Parathyroid adenoma (tissue), 2 donors: ENCODE measurements at regions not wholly inside any gene's neighbourhood (a gene's known extent, or its start where the extent isn't known, plus 50 kb on each side); places are given as distances from the start of the nearest gene placed in this dataset.

Experiments
- H2AFZ ChIP-seq: fragments of 300-600 bp; sonication (generic); one replicate; pipeline ENCODE4 v1.7.0; 2017; ENCODE audit warnings: antibody characterized with exemption, mild to moderate bottlenecking
- H3K27ac ChIP-seq: fragments of 300-600 bp; sonication (generic); one replicate; pipeline ENCODE4 v1.7.0; 2017
- H3K27me3 ChIP-seq: fragments of 300-600 bp; sonication (generic); one replicate; pipeline ENCODE4 v1.7.0; 2017; ENCODE audit warnings: low read length; ENCODE audit not compliant: control insufficient read depth, insufficient read depth
- H3K36me3 ChIP-seq: fragments of 300-600 bp; sonication (generic); one replicate; pipeline ENCODE4 v1.7.0; 2017; ENCODE audit warnings: low read length; ENCODE audit not compliant: control insufficient read depth, insufficient read depth
- H3K4me1 ChIP-seq: fragments of 300-600 bp; sonication (generic); one replicate; pipeline ENCODE4 v1.7.0; 2017; ENCODE audit warnings: control low read depth
- H3K4me2 ChIP-seq: fragments of 300-600 bp; sonication (generic); one replicate; pipeline ENCODE4 v1.7.0; 2017; ENCODE audit warnings: low read length
- H3K4me3 ChIP-seq: fragments of 300-600 bp; sonication (generic); one replicate; pipeline ENCODE4 v1.7.0; 2017; ENCODE audit warnings: low read depth, low read length
- H3K79me2 ChIP-seq: fragments of 300-600 bp; sonication (generic); one replicate; pipeline ENCODE4 v1.7.0; 2017; ENCODE audit warnings: control low read depth
- H3K9ac ChIP-seq: fragments of 300-600 bp; sonication (generic); one replicate; pipeline ENCODE4 v1.7.0; 2017; ENCODE audit warnings: mild to moderate bottlenecking
- H3K9me3 ChIP-seq: fragments of 300-600 bp; sonication (generic); one replicate; pipeline ENCODE4 v1.7.0; 2017; ENCODE audit warnings: low read length; ENCODE audit not compliant: control insufficient read depth
- CTCF ChIP-seq: fragments of 300-600 bp; sonication (generic); IDR thresholded peaks from one replicate; pipeline ENCODE4 v1.7.0; 2017; ENCODE audit warnings: antibody characterized with exemption, mild to moderate bottlenecking
- donor health status: primary hyperparathyroidism.

DNA sequence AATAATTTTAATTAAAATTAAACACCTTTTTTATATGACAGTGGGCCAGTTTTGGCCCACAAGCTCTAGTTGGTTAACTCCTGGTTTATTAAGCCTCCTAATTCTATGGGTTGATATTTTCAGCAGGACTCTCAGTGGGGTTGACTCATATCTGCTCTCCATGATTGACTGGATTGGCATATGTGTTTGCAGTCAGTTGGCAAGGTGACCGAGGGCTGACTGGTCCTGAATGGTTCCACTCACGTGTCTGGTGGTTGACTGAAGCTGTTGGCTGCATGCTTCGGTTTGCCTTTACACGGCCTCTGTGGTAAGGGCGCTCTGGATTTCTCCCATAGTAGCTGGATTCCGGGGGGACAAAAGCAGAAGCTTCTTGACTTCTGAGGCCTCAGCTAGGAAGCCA is 65.3 kb upstream of the ZNF280D start:
- Histone ChIP-seq H2AFZ (no peak overlapping the region), H3K4me3 (no peak overlapping the region), H3K27ac (no peak overlapping the region), H3K27me3 (no peaks in the 10 kb centered on the region), H3K36me3 (no peaks in the 10 kb centered on the region), H3K9me3 (no peaks in the 10 kb centered on the region), H3K9ac (no peak overlapping the region), H3K79me2 (no peaks in the 10 kb centered on the region), H3K4me2 (no peak overlapping the region), H3K4me1 (no peaks in the 10 kb centered on the region)
- no peak for TF ChIP-seq CTCF

DNA sequence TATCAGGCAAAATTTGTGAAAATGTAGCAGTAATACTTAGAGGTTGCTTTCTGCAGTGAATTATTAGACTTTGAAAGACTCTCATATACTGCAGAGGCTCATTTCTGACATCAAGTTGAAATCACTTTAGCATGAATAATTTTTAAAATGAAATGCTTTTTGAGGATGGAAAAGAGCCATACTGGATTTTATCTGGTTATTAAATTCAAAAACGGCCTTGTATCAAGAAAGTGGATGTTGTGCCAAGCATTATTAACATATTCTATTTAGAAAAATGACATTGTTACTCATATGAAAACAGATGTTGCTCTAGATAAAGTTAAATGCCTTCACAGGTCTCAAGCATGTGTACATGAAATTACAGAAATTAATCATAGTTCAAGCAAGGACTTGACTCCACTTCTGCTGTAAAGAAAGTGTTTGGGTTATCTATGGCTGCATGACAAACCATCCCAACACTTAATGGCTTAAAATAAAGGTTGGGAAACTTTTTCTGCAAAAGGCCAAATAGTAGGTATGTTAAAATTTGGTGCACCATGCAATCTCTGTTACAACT is 64.5 kb upstream of the ZNF280D start:
- Histone ChIP-seq H3K27ac (no peak overlapping the region), H3K9ac (no peak overlapping the region), H3K27me3 (no peaks in the 10 kb centered on the region), H3K79me2 (no peaks in the 10 kb centered on the region), H3K36me3 (no peaks in the 10 kb centered on the region), H3K9me3 (no peaks in the 10 kb centered on the region), H3K4me1 (no peaks in the 10 kb centered on the region), H3K4me3 (no peak overlapping the region), H3K4me2 (no peak overlapping the region), H2AFZ (no peak overlapping the region)
- no peak for TF ChIP-seq CTCF

- no peaks in the 10 kb centered on the region for H3K4me1 ChIP-seq
- H3K27ac ChIP-seq, result no peak overlapping the region
- H3K36me3 ChIP-seq, result no peaks in the 10 kb centered on the region
- H3K9ac ChIP-seq, result no peak overlapping the region
- no peak overlapping the region for H3K4me3 ChIP-seq
- H3K4me2 ChIP-seq, result no peak overlapping the region
- no peaks in the 10 kb centered on the region for H3K9me3 ChIP-seq
- H3K79me2 ChIP-seq, result no peaks in the 10 kb centered on the region
- no peaks in the 10 kb centered on the region for H3K27me3 ChIP-seq
- no peak overlapping the region for H2AFZ ChIP-seq
- no peak for TF ChIP-seq CTCF
These were observed 62.2 kb upstream of the ZNF280D start for GRCh38 chr15:56795502-56795901.

- no peaks in the 10 kb centered on the region for H3K4me1 ChIP-seq
- TF ChIP-seq CTCF, result no peak
These were observed 61.4 kb upstream of the ZNF280D start for GRCh38 chr15:56794553-56795329.

DNA sequence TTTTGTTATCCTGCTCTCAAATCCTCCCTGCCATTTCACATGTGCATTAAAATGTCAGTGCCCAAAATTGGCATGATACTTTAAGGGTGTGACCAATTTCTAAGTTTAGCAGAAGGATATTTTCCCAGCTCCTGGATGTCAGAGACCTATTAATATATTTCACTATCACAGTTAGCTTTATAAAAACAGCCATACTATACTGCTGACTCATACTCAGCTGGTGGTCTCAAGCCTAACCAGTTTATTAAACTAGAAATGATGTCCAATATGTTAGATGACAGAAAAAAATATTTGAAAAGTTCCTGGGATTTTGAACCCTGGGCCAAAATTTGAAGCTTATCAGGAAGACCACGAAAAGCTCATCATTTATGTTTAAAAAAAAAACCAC is 60.9 kb upstream of the ZNF280D start:
- no peak overlapping the region for H3K27ac ChIP-seq

More at GRCh38 chr15:56794553-56795329, 61.4 kb upstream of the ZNF280D start:
- Histone ChIP-seq H3K27me3 (no peaks in the 10 kb centered on the region), H3K9ac (no peak overlapping the region), H3K9me3 (no peaks in the 10 kb centered on the region), H2AFZ (no peak overlapping the region), H3K4me2 (no peak overlapping the region), H3K36me3 (no peaks in the 10 kb centered on the region), H3K4me3 (no peak overlapping the region), H3K27ac (no peak overlapping the region), H3K79me2 (no peaks in the 10 kb centered on the region)

More for the DNA sequence above, 60.9 kb upstream of the ZNF280D start:
- Histone ChIP-seq H3K4me2 (no peak overlapping the region), H3K4me3 (no peak overlapping the region), H3K79me2 (no peaks in the 10 kb centered on the region), H3K36me3 (no peaks in the 10 kb centered on the region), H3K27me3 (no peaks in the 10 kb centered on the region), H3K9me3 (no peaks in the 10 kb centered on the region), H3K9ac (no peak overlapping the region), H2AFZ (no peak overlapping the region), H3K4me1 (no peaks in the 10 kb centered on the region)
- no peak for TF ChIP-seq CTCF
